ENCODE measurements at regions not wholly inside any gene's neighbourhood (a gene's known extent, or its start where the extent isn't known, plus 50 kb on each side); places are given as distances from the start of the nearest gene placed in this dataset.

DNA sequence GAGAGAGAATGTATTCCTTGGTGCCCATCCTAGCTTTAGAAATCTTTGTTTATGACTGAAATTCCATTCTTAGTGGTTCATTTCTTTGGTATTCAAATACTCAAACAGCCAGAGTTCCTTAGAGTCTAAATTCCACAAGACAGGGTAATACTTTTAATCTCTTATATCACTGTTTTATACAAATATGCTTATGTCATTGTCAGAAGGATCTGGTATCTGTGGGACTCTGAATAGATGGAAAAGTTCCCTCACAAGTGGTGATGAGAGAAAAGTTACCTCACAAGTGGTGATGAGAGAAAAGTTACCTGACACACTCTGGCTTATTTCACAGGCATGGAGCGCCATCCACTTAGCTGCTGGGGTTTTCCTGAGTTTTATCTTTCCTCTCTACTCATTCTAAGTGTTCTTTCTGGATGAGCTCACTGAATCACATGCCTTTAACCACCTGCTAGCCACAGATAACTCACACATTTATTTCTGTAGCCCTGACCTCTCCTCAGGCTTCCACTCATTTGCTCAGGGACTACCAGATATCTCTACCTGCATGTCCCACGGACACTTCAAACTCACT lies 784.0 kb downstream of the SUGCT start:
- H3K27me3 Mint-ChIP-seq (ENCODE audit: low read depth), result no peaks in the 10 kb centered on the region
- Histone ChIP-seq H4K5ac (ENCODE audit: insufficient read length, low read depth, low read length) (no peak overlapping the region), H3K23me2 (ENCODE audit: insufficient read length, low read depth, low read length, poor library complexity, severe bottlenecking) (no peaks in the 10 kb centered on the region), H3K23ac (ENCODE audit: insufficient read length, low read depth, low read length) (no peak overlapping the region), H2BK20ac (ENCODE audit: low read depth, low read length, poor library complexity, severe bottlenecking) (no peak overlapping the region), H3K4ac (ENCODE audit: low read depth, low read length) (no peak overlapping the region), H3K79me2 (ENCODE audit: insufficient read depth, low read length) (no peaks in the 10 kb centered on the region), H3K27me3 (ENCODE audit: insufficient read depth, low read length) (no peaks in the 10 kb centered on the region), H4K91ac (ENCODE audit: insufficient read length, low read depth, low read length) (no peak overlapping the region), H4K8ac (replicated peaks; ENCODE audit: insufficient read length, low read depth, low read length) (no peak overlapping the region), H2BK12ac (ENCODE audit: insufficient read length, low read depth, low read length) (no peak overlapping the region), H3K18ac (ENCODE audit: insufficient read length, low read depth, low read length) (no peak overlapping the region), H3K14ac (ENCODE audit: insufficient read depth, low read length) (no peak overlapping the region), H3K79me1 (ENCODE audit: insufficient read depth, low read depth, low read length, poor library complexity, severe bottlenecking) (no peaks in the 10 kb centered on the region), H3K4me2 (ENCODE audit: insufficient read depth, insufficient read length, low read length) (no peak overlapping the region), H3K9ac (ENCODE audit: extremely low read depth, insufficient read length, low read length) (no peak overlapping the region), H3K56ac (ENCODE audit: insufficient read length, low read depth, low read length) (no peak overlapping the region), H2BK5ac (ENCODE audit: insufficient read length, low read length) (no peak overlapping the region), H4K20me1 (ENCODE audit: control insufficient read depth, insufficient read depth, insufficient read length) (no peaks in the 10 kb centered on the region), H2AFZ (ENCODE audit: low read length) (no peak overlapping the region), H3K9me3 (ENCODE audit: control insufficient read depth, low read depth, low read length) (no peaks in the 10 kb centered on the region), H2AK5ac (ENCODE audit: insufficient read length, low read length) (no peak overlapping the region), H2BK120ac (ENCODE audit: low read depth, low read length, poor library complexity, severe bottlenecking) (no peak overlapping the region), H3K4me1 (ENCODE audit: insufficient read depth, low read length) (no peaks in the 10 kb centered on the region), H3K27ac (ENCODE audit: insufficient read length, low read depth, low read length) (no peak overlapping the region), H2BK15ac (ENCODE audit: low read depth, low read length) (no peak overlapping the region), H3T11ph (ENCODE audit: low read length) (no peak overlapping the region)
- TF ChIP-seq, protein P1, sequence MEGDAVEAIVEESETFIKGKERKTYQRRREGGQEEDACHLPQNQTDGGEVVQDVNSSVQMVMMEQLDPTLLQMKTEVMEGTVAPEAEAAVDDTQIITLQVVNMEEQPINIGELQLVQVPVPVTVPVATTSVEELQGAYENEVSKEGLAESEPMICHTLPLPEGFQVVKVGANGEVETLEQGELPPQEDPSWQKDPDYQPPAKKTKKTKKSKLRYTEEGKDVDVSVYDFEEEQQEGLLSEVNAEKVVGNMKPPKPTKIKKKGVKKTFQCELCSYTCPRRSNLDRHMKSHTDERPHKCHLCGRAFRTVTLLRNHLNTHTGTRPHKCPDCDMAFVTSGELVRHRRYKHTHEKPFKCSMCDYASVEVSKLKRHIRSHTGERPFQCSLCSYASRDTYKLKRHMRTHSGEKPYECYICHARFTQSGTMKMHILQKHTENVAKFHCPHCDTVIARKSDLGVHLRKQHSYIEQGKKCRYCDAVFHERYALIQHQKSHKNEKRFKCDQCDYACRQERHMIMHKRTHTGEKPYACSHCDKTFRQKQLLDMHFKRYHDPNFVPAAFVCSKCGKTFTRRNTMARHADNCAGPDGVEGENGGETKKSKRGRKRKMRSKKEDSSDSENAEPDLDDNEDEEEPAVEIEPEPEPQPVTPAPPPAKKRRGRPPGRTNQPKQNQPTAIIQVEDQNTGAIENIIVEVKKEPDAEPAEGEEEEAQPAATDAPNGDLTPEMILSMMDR (conservative IDR thresholded peaks at IDR 0.05), result no peak
- no peaks in the 10 kb centered on the region for H3K9me3 Mint-ChIP-seq
- WGBS (ENCODE audit: extremely low coverage, insufficient read length, low lambda C conversion rate), result no CpG with 5 or more reads among the region's 2 CpGs
- H3K4me3 Mint-ChIP-seq, result no peak overlapping the region
- no peak for DNase-seq
- no peaks in the 10 kb centered on the region for H3K4me1 Mint-ChIP-seq
- H3K27ac Mint-ChIP-seq, result no peak overlapping the region
- no peaks in the 10 kb centered on the region for H3K36me3 Mint-ChIP-seq (ENCODE audit: insufficient read depth in 1 of 3, low read depth in 3 of 3)

All from H9 (cell line).